NCI-H2107 treated with DMSO at 0.1 percent for 48 hours (cell line): ENCODE measurements at regions not wholly inside any gene's neighbourhood (a gene's known extent, or its start where the extent isn't known, plus 50 kb on each side); places are given as distances from the start of the nearest gene placed in this dataset.
A peak's percentile ranks its signal among the peaks of the same experiment; 100 is the strongest.

Source experiments
- DNase-seq: peaks from one replicate; lab custom pipeline; 2025; ENCODE audit not compliant: unreplicated experiment; lab: John Stamatoyannopoulos, UW

- DNase-seq: no peak
Measured at GRCh38 chr20:48066851-48067250, 281.6 kb upstream of the SULF2 start.

- DNase-seq: no peak
Measured at GRCh38 chr20:48066246-48066645, 281.0 kb upstream of the SULF2 start.

GRCh38 chr20:48065833-48066232, 280.6 kb upstream of the SULF2 start:
- no peak for DNase-seq

- DNase-seq: no peak
Measured at GRCh38 chr20:48064929-48065328, 279.6 kb upstream of the SULF2 start.

- no peak for DNase-seq
Measured at GRCh38 chr20:48060841-48061720, 275.8 kb upstream of the SULF2 start.

GRCh38 chr20:48058611-48059559, 273.6 kb upstream of the SULF2 start:
- no peak for DNase-seq

GRCh38 chr20:48057739-48058138, 272.5 kb upstream of the SULF2 start:
- DNase-seq: no peak

- DNase-seq: no peak
Measured at GRCh38 chr20:48057251-48057650, 272.0 kb upstream of the SULF2 start.

- DNase-seq: no peak
Measured at GRCh38 chr20:48056218-48056617, 270.9 kb upstream of the SULF2 start.

GRCh38 chr20:48054051-48054450, 268.8 kb upstream of the SULF2 start:
- DNase-seq: no peak

- peak; percentile 2 for DNase-seq
Measured at GRCh38 chr20:48052475-48052835, 267.2 kb upstream of the SULF2 start.

- peak; percentile 17 for DNase-seq
Measured at GRCh38 chr20:48051794-48052474, 266.7 kb upstream of the SULF2 start.

GRCh38 chr20:48049641-48050040, 264.4 kb upstream of the SULF2 start:
- no peak for DNase-seq

GRCh38 chr20:48049171-48049570, 263.9 kb upstream of the SULF2 start:
- DNase-seq: no peak

- DNase-seq: no peak
Measured at GRCh38 chr20:48047447-48047846, 262.2 kb upstream of the SULF2 start.

- DNase-seq: no peak
Measured at GRCh38 chr20:48042628-48043027, 257.3 kb upstream of the SULF2 start.

GRCh38 chr20:48041078-48041780, 255.9 kb upstream of the SULF2 start:
- peak; percentile 41 for DNase-seq

GRCh38 chr20:48040491-48040890, 255.2 kb upstream of the SULF2 start:
- DNase-seq: peak; percentile 95

GRCh38 chr20:48040051-48040450, 254.8 kb upstream of the SULF2 start:
- no peak for DNase-seq

- DNase-seq: no peak
Measured at GRCh38 chr20:48039514-48039913, 254.2 kb upstream of the SULF2 start.

GRCh38 chr20:48038713-48039112, 253.4 kb upstream of the SULF2 start:
- no peak for DNase-seq
